ENCODE measurements at regions not wholly inside any gene's neighbourhood (a gene's known extent, or its start where the extent isn't known, plus 50 kb on each side); places are given as distances from the start of the nearest gene placed in this dataset.

- TF ChIP-seq CHD7 (IDR thresholded peaks at IDR 0.05; ENCODE audit: insufficient replicate concordance, low read length) (peak; percentile 34), KDM5A (IDR thresholded peaks at IDR 0.05; ENCODE audit: low read length) (no peak), CTCF (IDR thresholded peaks at IDR 0.05; ENCODE audit: control extremely low read depth in 1 of 3, insufficient read depth in 1 of 3, low read depth in 1 of 3, low read length in 3 of 3) (peak; percentile 24 to 77 (median 75)), RFX5 (IDR thresholded peaks at IDR 0.05; ENCODE audit: borderline replicate concordance, low read depth, low read length) (no peak), SIRT6 (IDR thresholded peaks at IDR 0.05; ENCODE audit: low read length) (no peak)
These were observed 131.8 kb upstream of the CHD1 start (continued) for GRCh38 chr5:99060306-99061261.

All from H1 (cell line).